ENCODE measurements at regions not wholly inside any gene's neighbourhood (a gene's known extent, or its start where the extent isn't known, plus 50 kb on each side); places are given as distances from the start of the nearest gene placed in this dataset.

- Histone ChIP-seq H3K4me2 (ENCODE audit: low read length) (no peak overlapping the region), H2AFZ (ENCODE audit: low read depth, low read length) (no peak overlapping the region), H4K20me1 (ENCODE audit: insufficient read depth, low read length) (no peaks in the 10 kb centered on the region), H3K9me3 (ENCODE audit: insufficient read depth, low read length) (no peaks in the 10 kb centered on the region), H3K9ac (ENCODE audit: low read length) (no peak overlapping the region), H3K27me3 (ENCODE audit: low read depth, low read length) (no peaks in the 10 kb centered on the region), H3K27ac (ENCODE audit: low read length) (no peak overlapping the region), H3K4me3 (ENCODE audit: low read length) (no peak overlapping the region), H3K79me2 (ENCODE audit: low read length) (no peaks in the 10 kb centered on the region), H3K4me1 (ENCODE audit: low read length) (no peaks in the 10 kb centered on the region), H3K36me3 (replicated peaks; ENCODE audit: low read depth, low read length) (no peaks in the 10 kb centered on the region)
- no peak for TF ChIP-seq CTCF (IDR thresholded peaks at IDR 0.05; ENCODE audit: low read depth, low read length)
- no peak for TF ChIP-seq EZH2phosphoT487 (IDR thresholded peaks at IDR 0.05; ENCODE audit: low read depth)
These were observed 60.3 kb upstream of the MANEA start for GRCh38 chr6:95517004-95517403.

- Histone ChIP-seq H3K4me1 (ENCODE audit: low read length) (no peaks in the 10 kb centered on the region), H3K4me3 (ENCODE audit: low read length) (no peak overlapping the region), H4K20me1 (ENCODE audit: insufficient read depth, low read length) (no peaks in the 10 kb centered on the region), H3K36me3 (replicated peaks; ENCODE audit: low read depth, low read length) (no peaks in the 10 kb centered on the region), H3K9ac (ENCODE audit: low read length) (no peak overlapping the region), H3K27me3 (ENCODE audit: low read depth, low read length) (no peaks in the 10 kb centered on the region), H3K79me2 (ENCODE audit: low read length) (no peaks in the 10 kb centered on the region), H2AFZ (ENCODE audit: low read depth, low read length) (no peak overlapping the region), H3K27ac (ENCODE audit: low read length) (no peak overlapping the region), H3K9me3 (ENCODE audit: insufficient read depth, low read length) (no peaks in the 10 kb centered on the region), H3K4me2 (ENCODE audit: low read length) (no peak overlapping the region)
- TF ChIP-seq CTCF (IDR thresholded peaks at IDR 0.05; ENCODE audit: low read depth, low read length) (no peak), EZH2phosphoT487 (IDR thresholded peaks at IDR 0.05; ENCODE audit: low read depth) (no peak)
These were observed 59.8 kb upstream of the MANEA start for GRCh38 chr6:95517568-95517967.

GRCh38 chr6:95518630-95519227 lies 58.6 kb upstream of the MANEA start:
- H3K27ac ChIP-seq (ENCODE audit: low read length), result no peak overlapping the region
- no peak overlapping the region for H3K4me2 ChIP-seq (ENCODE audit: low read length)
- no peaks in the 10 kb centered on the region for H3K79me2 ChIP-seq (ENCODE audit: low read length)
- no peaks in the 10 kb centered on the region for H3K9me3 ChIP-seq (ENCODE audit: insufficient read depth, low read length)
- H3K4me1 ChIP-seq (ENCODE audit: low read length), result no peaks in the 10 kb centered on the region
- H4K20me1 ChIP-seq (ENCODE audit: insufficient read depth, low read length), result no peaks in the 10 kb centered on the region
- H2AFZ ChIP-seq (ENCODE audit: low read depth, low read length), result no peak overlapping the region
- H3K27me3 ChIP-seq (ENCODE audit: low read depth, low read length), result no peaks in the 10 kb centered on the region
- H3K36me3 ChIP-seq (replicated peaks; ENCODE audit: low read depth, low read length), result no peaks in the 10 kb centered on the region
- no peak overlapping the region for H3K4me3 ChIP-seq (ENCODE audit: low read length)
- no peak for TF ChIP-seq EZH2phosphoT487 (IDR thresholded peaks at IDR 0.05; ENCODE audit: low read depth)
- H3K9ac ChIP-seq (ENCODE audit: low read length), result no peak overlapping the region

GRCh38 chr6:95519228-95520037 lies 57.9 kb upstream of the MANEA start:
- Histone ChIP-seq H3K4me2 (ENCODE audit: low read length) (no peak overlapping the region), H3K27ac (ENCODE audit: low read length) (no peak overlapping the region), H3K79me2 (ENCODE audit: low read length) (no peaks in the 10 kb centered on the region), H3K9ac (ENCODE audit: low read length) (no peak overlapping the region), H3K4me1 (ENCODE audit: low read length) (no peaks in the 10 kb centered on the region), H4K20me1 (ENCODE audit: insufficient read depth, low read length) (no peaks in the 10 kb centered on the region), H3K4me3 (ENCODE audit: low read length) (no peak overlapping the region), H3K9me3 (ENCODE audit: insufficient read depth, low read length) (no peaks in the 10 kb centered on the region), H3K36me3 (replicated peaks; ENCODE audit: low read depth, low read length) (no peaks in the 10 kb centered on the region), H2AFZ (ENCODE audit: low read depth, low read length) (no peak overlapping the region), H3K27me3 (ENCODE audit: low read depth, low read length) (no peaks in the 10 kb centered on the region)
- TF ChIP-seq EZH2phosphoT487 (IDR thresholded peaks at IDR 0.05; ENCODE audit: low read depth) (no peak), CTCF (IDR thresholded peaks at IDR 0.05; ENCODE audit: low read depth, low read length) (no peak)
